DND-41 (cell line): ENCODE measurements at regions not wholly inside any gene's neighbourhood (a gene's known extent, or its start where the extent isn't known, plus 50 kb on each side); places are given as distances from the start of the nearest gene placed in this dataset.

Experiments
- CTCF ChIP-seq: IDR thresholded peaks from 2 replicates; pipeline ENCODE4 v1.5.1; 2012; ENCODE audit warnings: borderline replicate concordance, low read length, moderate library complexity, mild to moderate bottlenecking; ENCODE audit not compliant: poor library complexity, severe bottlenecking; ENCODE audit errors: extremely low read depth
- EZH2 ChIP-seq: IDR thresholded peaks from 3 replicates; pipeline ENCODE4 v1.6.1; 2012; ENCODE audit warnings: borderline replicate concordance, low read depth, mild to moderate bottlenecking, moderate library complexity, low read length, inconsistent platforms; ENCODE audit not compliant: severe bottlenecking

- TF ChIP-seq EZH2 (no peak), CTCF (no peak)
Observed at GRCh38 chr4:15361529-15361928, 66.3 kb upstream of the C1QTNF7 start.
